Osteoblast (primary cell): ENCODE measurements at regions not wholly inside any gene's neighbourhood (a gene's known extent, or its start where the extent isn't known, plus 50 kb on each side); places are given as distances from the start of the nearest gene placed in this dataset.
"Not testable (repeated sequence)": the region's sequence is repeated elsewhere in the genome, so short reads cannot be mapped to it uniquely, and the experiment has no call there.

ENCODE experiments used
- DNase-seq: peaks from one replicate; pipeline ENCODE4 v3.0.0; 2011; ENCODE audit warnings: low spot score, mixed read lengths; ENCODE audit not compliant: insufficient read length; ENCODE audit errors: missing footprints
- H2AFZ ChIP-seq: 2 replicates; pipeline ENCODE4 v1.6.0; 2011; ENCODE audit warnings: mild to moderate bottlenecking, low read length
- H3K27ac ChIP-seq: 2 replicates; pipeline ENCODE4 v1.5.1; 2011; ENCODE audit warnings: mild to moderate bottlenecking, low read depth, low read length, moderate library complexity
- H3K27me3 ChIP-seq: 2 replicates; pipeline ENCODE4 v1.6.0; 2012; ENCODE audit warnings: mild to moderate bottlenecking, control low read depth, inconsistent platforms, low read length, moderate library complexity; ENCODE audit not compliant: insufficient read depth
- H3K36me3 ChIP-seq: 2 replicates; pipeline ENCODE4 v1.5.1; 2011; ENCODE audit warnings: mild to moderate bottlenecking, low read length, control low read depth, moderate library complexity; ENCODE audit not compliant: insufficient read depth
- H3K4me1 ChIP-seq: 2 replicates; pipeline ENCODE4 v1.5.1; 2011; ENCODE audit warnings: mild to moderate bottlenecking, low read length, control low read depth, moderate library complexity; ENCODE audit not compliant: insufficient read depth
- H3K4me2 ChIP-seq: 2 replicates; pipeline ENCODE4 v1.6.0; 2011; ENCODE audit warnings: mild to moderate bottlenecking, low read length; ENCODE audit not compliant: insufficient read depth
- H3K4me3 ChIP-seq: fragments of 200-600 bp; sonication (generic); 3 replicates; pipeline ENCODE4 v1.5.1; 2012; ENCODE audit warnings: mild to moderate bottlenecking, low read length, inconsistent platforms; ENCODE audit not compliant: insufficient read depth
- H3K79me2 ChIP-seq: 2 replicates; pipeline ENCODE4 v1.6.0; 2012; ENCODE audit warnings: mild to moderate bottlenecking, low read length, control low read depth, inconsistent platforms; ENCODE audit not compliant: insufficient read depth
- H3K9me3 ChIP-seq: 2 replicates; pipeline ENCODE4 v1.5.1; 2011; ENCODE audit warnings: low read depth, low read length, control low read depth
- H4K20me1 ChIP-seq: 2 replicates; pipeline ENCODE4 v1.6.0; 2012; ENCODE audit warnings: mild to moderate bottlenecking, low read length, control low read depth; ENCODE audit not compliant: insufficient read depth
- TF ChIP-seq, protein P1 (sequence below): IDR thresholded peaks from 2 replicates; pipeline ENCODE4 v1.5.1; 2011; ENCODE audit warnings: mild to moderate bottlenecking, low read depth, low read length, moderate library complexity; ENCODE audit errors: extremely low read depth

DNA sequence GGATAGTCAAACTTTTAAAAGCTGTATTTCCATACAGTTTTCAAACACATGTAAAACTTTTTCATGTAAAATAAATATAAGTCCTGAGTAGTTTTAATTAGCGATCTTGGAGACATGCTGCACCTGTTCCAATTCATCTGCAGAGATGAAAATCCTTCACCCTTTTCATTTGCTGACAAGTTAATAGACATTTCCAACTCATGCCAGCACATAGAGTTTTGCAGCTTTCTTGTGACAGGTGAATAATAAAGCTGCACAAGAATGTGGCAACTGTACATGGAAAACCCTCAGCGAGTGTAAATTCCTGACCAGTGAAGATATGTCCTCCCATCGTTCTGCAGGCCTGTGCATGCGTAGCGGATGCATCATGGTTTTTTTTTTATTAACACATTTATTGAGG lies 771.4 kb downstream of the TDRD15 start:
- Histone ChIP-seq H3K36me3 (no peaks in the 10 kb centered on the region), H3K4me2 (no peak overlapping the region), H3K79me2 (no peaks in the 10 kb centered on the region), H3K27ac (no peak overlapping the region), H3K9me3 (no peaks in the 10 kb centered on the region), H3K4me1 (no peaks in the 10 kb centered on the region), H4K20me1 (no peaks in the 10 kb centered on the region), H3K27me3 (no peaks in the 10 kb centered on the region), H2AFZ (no peak overlapping the region), H3K4me3 (no peak overlapping the region)
- TF ChIP-seq, protein P1, sequence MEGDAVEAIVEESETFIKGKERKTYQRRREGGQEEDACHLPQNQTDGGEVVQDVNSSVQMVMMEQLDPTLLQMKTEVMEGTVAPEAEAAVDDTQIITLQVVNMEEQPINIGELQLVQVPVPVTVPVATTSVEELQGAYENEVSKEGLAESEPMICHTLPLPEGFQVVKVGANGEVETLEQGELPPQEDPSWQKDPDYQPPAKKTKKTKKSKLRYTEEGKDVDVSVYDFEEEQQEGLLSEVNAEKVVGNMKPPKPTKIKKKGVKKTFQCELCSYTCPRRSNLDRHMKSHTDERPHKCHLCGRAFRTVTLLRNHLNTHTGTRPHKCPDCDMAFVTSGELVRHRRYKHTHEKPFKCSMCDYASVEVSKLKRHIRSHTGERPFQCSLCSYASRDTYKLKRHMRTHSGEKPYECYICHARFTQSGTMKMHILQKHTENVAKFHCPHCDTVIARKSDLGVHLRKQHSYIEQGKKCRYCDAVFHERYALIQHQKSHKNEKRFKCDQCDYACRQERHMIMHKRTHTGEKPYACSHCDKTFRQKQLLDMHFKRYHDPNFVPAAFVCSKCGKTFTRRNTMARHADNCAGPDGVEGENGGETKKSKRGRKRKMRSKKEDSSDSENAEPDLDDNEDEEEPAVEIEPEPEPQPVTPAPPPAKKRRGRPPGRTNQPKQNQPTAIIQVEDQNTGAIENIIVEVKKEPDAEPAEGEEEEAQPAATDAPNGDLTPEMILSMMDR: no peak
- DNase-seq: no peak

DNA sequence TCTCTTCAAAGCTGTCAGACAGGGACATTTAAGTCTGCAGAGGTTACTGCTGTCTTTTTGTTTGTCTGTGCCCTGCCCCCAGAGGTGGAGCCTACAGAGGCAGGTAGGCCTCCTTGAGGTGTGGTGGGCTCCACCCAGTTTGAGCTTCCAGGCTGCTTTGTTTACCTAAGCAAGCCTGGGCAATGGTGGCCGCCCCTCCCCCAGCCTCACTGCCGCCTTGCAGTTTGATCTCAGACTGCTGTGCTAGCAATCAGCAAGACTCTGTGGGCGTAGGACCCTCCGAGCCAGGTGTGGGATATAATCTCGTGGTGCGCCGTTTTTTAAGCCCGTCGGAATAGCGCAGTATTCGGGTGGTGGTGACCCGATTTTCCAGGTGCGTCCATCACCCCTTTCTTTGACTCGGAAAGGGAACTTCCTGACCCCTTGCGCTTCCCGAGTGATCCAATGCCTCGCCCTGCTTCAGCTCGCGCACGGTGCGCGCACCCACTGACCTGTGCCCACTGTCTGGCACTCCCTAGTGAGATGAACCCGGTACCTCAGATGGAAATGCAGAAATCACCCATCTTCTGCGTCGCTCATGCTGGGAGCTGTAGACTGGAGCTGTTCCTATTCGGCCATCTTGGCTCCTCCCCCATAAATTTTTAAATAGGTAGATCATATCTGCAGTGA lies 785.1 kb downstream of the TDRD15 start:
- H3K27ac ChIP-seq: not testable (repeated sequence)

GRCh38 chr2:21910832-21911507 lies 787.2 kb downstream of the TDRD15 start:
- TF ChIP-seq, protein P1: no peak
- H3K9me3 ChIP-seq: no peaks in the 10 kb centered on the region
- H2AFZ ChIP-seq: no peak overlapping the region
- no peak overlapping the region for H3K4me3 ChIP-seq
- H4K20me1 ChIP-seq: no peaks in the 10 kb centered on the region
- H3K4me1 ChIP-seq: no peaks in the 10 kb centered on the region
- H3K4me2 ChIP-seq: no peak overlapping the region
- no peak overlapping the region for H3K27ac ChIP-seq
- H3K79me2 ChIP-seq: no peaks in the 10 kb centered on the region
- no peak for DNase-seq
- no peaks in the 10 kb centered on the region for H3K36me3 ChIP-seq
- no peaks in the 10 kb centered on the region for H3K27me3 ChIP-seq

More for the DNA sequence above, 785.1 kb downstream of the TDRD15 start:
- H3K4me2 ChIP-seq, H3K36me3 ChIP-seq, H2AFZ ChIP-seq, H4K20me1 ChIP-seq, H3K27me3 ChIP-seq, H3K4me3 ChIP-seq, H3K79me2 ChIP-seq, H3K9me3 ChIP-seq, H3K4me1 ChIP-seq, DNase-seq: not testable (repeated sequence)

DNA sequence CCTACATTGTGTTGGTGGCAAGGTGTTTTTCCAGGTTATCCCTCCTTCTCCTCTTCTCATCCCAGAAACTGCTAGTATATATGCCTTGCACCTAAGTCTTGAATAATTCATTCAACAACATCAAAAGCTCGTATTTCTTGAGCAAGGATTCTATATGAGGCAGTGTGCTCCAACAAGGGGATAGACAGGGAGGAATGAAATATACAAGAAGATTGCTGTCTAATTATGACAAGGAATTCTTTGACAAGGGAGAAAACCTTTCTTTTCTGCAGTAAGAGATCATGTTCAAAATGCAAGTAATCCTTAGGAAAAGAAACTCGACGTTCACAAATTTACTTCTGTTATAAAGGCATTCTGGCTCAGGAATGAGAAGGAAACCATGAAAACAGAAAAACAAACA lies 788.6 kb downstream of the TDRD15 start:
- DNase-seq: no peak
- TF ChIP-seq, protein P1: no peak
- Histone ChIP-seq H3K4me1 (no peaks in the 10 kb centered on the region), H2AFZ (no peak overlapping the region), H3K4me3 (no peak overlapping the region), H3K36me3 (no peaks in the 10 kb centered on the region), H3K27me3 (no peaks in the 10 kb centered on the region), H3K27ac (no peak overlapping the region), H3K9me3 (no peaks in the 10 kb centered on the region), H3K4me2 (no peak overlapping the region), H4K20me1 (no peaks in the 10 kb centered on the region), H3K79me2 (no peaks in the 10 kb centered on the region)
